ENCODE measurements at regions not wholly inside any gene's neighbourhood (a gene's known extent, or its start where the extent isn't known, plus 50 kb on each side); places are given as distances from the start of the nearest gene placed in this dataset.

- TF ChIP-seq CTCF (IDR thresholded peaks at IDR 0.05) (no peak), POLR2A (IDR thresholded peaks at IDR 0.05) (no peak)
Observed at GRCh38 chr7:9900339-9900738, 1073.3 kb upstream of the PHF14 start.

Data from upper lobe of left lung (tissue), 4 donors.